ENCODE measurements at regions not wholly inside any gene's neighbourhood (a gene's known extent, or its start where the extent isn't known, plus 50 kb on each side); places are given as distances from the start of the nearest gene placed in this dataset.
A peak's percentile ranks its signal among the peaks of the same experiment; 100 is the strongest.

GRCh38 chr2:118190474-118190873, 102.2 kb downstream of the INSIG2 start:
- no peak for DNase-seq (ENCODE audit: low read depth in 2 of 2)

- DNase-seq (ENCODE audit: low read depth in 2 of 2), result no peak
Measured at GRCh38 chr2:118186858-118187254, 98.6 kb downstream of the INSIG2 start.

GRCh38 chr2:118186110-118186857, 98.0 kb downstream of the INSIG2 start:
- DNase-seq (ENCODE audit: low read depth in 2 of 2), result peak; percentile 70 to 75

GRCh38 chr2:118185210-118186109, 97.2 kb downstream of the INSIG2 start:
- DNase-seq (ENCODE audit: low read depth in 2 of 2), result peak in 1 of 2 donors; percentile 22

- no peak for DNase-seq (ENCODE audit: low read depth in 2 of 2)
Measured at GRCh38 chr2:118183381-118183780, 95.1 kb downstream of the INSIG2 start.

GRCh38 chr2:118179445-118179844, 91.2 kb downstream of the INSIG2 start:
- DNase-seq (ENCODE audit: low read depth in 2 of 2), result no peak

GRCh38 chr2:118177884-118178283, 89.6 kb downstream of the INSIG2 start:
- DNase-seq (ENCODE audit: low read depth in 2 of 2), result no peak

DNA sequence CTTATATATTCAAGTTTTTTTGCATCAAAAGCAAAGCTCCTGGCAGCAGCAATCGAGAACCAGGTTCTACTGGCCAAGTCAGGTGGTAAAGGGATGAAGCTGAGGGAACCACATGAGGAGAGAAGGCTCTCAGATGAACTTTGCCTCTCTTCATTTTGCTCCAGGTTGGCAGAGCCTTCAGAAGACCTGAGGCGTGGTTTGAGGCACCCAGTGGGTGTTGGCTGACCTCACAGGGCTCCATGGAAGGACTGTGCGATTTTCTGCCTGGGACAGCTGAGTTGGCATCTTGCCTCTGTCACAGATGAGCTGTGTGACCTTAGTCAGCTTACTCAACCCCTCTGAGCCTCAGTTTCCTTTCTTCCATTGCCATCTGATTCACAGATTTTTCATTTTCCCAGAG, 89.0 kb downstream of the INSIG2 start:
- DNase-seq (ENCODE audit: low read depth in 2 of 2), result no peak

GRCh38 chr2:118176601-118177000, 88.3 kb downstream of the INSIG2 start:
- no peak for DNase-seq (ENCODE audit: low read depth in 2 of 2)

DNA sequence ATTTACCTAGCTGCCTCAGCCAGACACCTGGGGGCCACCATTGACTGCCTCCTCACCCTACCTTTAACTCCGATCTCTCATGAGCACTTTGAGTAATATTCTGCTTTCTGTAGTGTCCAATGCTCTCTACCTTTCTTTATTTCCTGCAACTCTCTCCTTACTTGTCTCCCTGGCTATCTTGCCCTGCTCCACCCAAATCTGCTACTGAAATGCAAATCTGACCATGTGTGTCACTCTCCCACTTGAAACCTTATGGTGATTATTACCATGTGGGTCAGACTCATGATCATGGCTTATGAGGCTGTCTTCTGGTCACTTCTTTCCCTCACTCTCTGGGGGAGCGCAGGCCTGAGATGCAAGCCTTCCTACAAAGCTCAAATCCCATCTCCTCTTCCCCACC, 83.3 kb downstream of the INSIG2 start:
- DNase-seq (ENCODE audit: low read depth in 2 of 2), result no peak

GRCh38 chr2:118169359-118170005, 81.2 kb downstream of the INSIG2 start:
- no peak for DNase-seq (ENCODE audit: low read depth in 2 of 2)

- no peak for DNase-seq (ENCODE audit: low read depth in 2 of 2)
Measured at GRCh38 chr2:118168615-118169014, 80.3 kb downstream of the INSIG2 start.

DNA sequence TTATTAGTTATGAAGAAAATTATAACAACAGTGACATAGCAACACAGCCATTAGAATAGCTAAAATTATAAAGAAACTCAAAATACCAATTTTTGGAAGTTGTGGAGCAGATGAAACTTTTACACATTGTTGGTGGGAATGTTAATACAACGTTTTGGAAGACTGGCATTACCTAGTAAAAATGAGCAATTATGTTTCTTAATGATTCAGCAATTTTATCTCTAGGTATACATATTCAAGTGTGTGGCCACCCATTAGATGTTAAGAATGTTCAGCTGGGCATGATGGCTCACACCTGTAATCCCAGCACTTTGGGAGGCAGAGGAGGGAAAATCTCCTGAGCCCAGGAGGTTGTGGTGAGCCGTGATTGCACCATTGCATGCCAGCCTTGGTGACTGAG, 78.8 kb downstream of the INSIG2 start:
- no peak for DNase-seq (ENCODE audit: low read depth in 2 of 2)

DNA sequence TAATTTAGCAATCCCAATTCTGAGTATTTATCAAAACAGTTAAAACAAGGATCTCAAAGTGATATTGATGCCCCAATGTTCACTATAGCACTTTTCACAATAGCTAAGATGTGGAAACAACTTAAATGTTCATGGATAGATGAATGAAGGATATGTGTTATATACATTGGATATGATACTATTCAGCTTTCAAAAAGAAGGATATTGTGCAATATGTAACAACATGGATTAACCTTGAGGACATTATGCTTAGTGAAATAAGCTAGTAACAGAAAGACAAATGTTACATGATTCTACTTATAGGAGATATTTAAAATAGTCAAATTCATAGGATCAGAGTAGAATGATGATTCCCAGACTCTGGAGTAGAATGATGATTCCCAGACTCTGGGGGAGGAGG, 78.0 kb downstream of the INSIG2 start:
- no peak for DNase-seq (ENCODE audit: low read depth in 2 of 2)

- DNase-seq (ENCODE audit: low read depth in 2 of 2), result no peak
Measured at GRCh38 chr2:118165595-118165994, 77.3 kb downstream of the INSIG2 start.

Data from stimulated activated CD8-positive, alpha-beta memory T cell treated with anti-CD3 and anti-CD28 coated beads, Interleukin-2, amount 100 ng/mL, for 1 hour (primary cell).